GM12891 (cell line): ENCODE measurements at regions not wholly inside any gene's neighbourhood (a gene's known extent, or its start where the extent isn't known, plus 50 kb on each side); places are given as distances from the start of the nearest gene placed in this dataset.

Experiments used
- PAX5 ChIP-seq: IDR thresholded peaks from 2 replicates; pipeline ENCODE4 v1.6.1; 2011; ENCODE audit warnings: low read length, moderate library complexity, mild to moderate bottlenecking; ENCODE audit not compliant: insufficient read depth, severe bottlenecking
- POLR2A ChIP-seq: IDR thresholded peaks from 2 replicates; pipeline ENCODE4 v1.6.1; 2011; ENCODE audit warnings: low read depth, low read length, control low read depth
- POLR2AphosphoS5 ChIP-seq: IDR thresholded peaks from 2 replicates; pipeline ENCODE4 v1.6.1; 2011; ENCODE audit warnings: low read depth, low read length, control low read depth
- POU2F2 ChIP-seq: IDR thresholded peaks from 2 replicates; pipeline ENCODE4 v1.6.1; 2011; ENCODE audit warnings: low read depth, mild to moderate bottlenecking, control low read depth, low read length, moderate library complexity
- SPI1 ChIP-seq: IDR thresholded peaks from 2 replicates; pipeline ENCODE4 v1.6.1; 2011; ENCODE audit warnings: low read depth, low read length, control low read depth
- TAF1 ChIP-seq: IDR thresholded peaks from 2 replicates; pipeline ENCODE4 v1.6.1; 2011; ENCODE audit warnings: low read depth, low read length, control low read depth

DNA sequence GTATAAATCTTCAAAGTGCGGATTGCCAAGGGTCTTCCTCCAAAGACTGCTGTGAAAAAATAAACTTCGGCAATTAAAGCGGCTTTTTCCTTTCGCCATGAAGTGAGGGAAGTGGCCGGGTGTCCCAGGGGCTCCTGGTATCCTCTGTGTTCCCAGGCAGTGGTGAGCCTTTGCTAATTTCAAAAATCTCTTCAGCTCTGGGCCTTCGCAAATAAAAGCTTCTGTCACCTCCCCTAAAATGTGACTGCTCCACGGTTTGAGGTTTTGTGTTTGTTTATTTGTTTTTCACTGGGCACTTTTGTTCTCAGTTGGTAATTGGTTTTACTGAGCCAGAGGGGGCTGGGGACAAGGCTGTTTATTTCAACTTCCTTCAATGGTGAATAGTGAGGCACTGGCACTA, 270.1 kb upstream of the POU3F3 start:
- TF ChIP-seq SPI1 (no peak), POLR2A (no peak), TAF1 (no peak), POLR2AphosphoS5 (no peak), PAX5 (no peak), POU2F2 (no peak)
